ENCODE measurements at regions not wholly inside any gene's neighbourhood (a gene's known extent, or its start where the extent isn't known, plus 50 kb on each side); places are given as distances from the start of the nearest gene placed in this dataset.

- no peak for DNase-seq
These were observed 62.7 kb upstream of the DNAJC19 start for GRCh38 chr3:181052256-181052655.

DNA sequence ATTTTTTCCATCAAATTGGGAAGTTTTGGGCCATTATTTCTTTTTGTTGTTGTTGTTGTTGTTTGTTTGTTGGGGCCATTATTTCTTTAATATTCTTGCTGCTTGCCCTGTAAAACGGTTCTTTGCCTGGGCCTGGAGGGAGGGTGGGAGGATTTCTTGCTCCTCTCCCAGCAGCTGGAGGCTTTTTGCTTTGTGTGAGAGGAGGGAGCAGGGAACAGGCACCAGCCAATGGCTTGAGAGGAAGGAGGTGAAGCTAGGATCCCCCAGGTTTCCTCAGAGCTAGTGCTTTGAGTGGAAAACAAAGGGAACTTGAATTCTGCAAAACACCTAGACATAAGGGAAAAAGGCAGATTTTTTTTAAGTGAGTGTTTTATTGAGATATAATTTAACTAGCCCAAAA, 61.2 kb upstream of the DNAJC19 start:
- no peak for DNase-seq

DNA sequence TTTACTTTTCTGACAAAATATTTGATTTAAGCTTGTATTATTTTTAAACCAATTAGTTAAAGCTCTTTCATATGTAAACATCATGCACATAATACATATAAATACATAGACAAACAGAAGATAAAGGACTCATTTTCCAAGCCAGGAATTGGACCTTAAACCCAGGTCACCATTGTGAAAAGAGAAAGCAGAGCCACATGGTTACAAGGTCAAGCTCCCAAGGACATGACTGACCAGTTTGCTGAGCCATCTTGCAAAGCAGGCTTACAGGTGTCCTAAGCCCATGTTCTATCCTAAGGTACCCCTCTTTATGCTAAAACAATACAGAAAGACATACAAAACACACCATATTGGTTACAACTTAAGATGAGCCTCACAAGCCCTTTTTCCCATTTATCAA, 50.5 kb upstream of the DNAJC19 start:
- DNase-seq, result no peak
